ENCODE measurements at regions not wholly inside any gene's neighbourhood (a gene's known extent, or its start where the extent isn't known, plus 50 kb on each side); places are given as distances from the start of the nearest gene placed in this dataset.

- H2AFZ ChIP-seq (ENCODE audit: low read length): no peak overlapping the region
- H2BK15ac ChIP-seq (ENCODE audit: low read length): no peak overlapping the region
- no peak overlapping the region for H4K91ac ChIP-seq (ENCODE audit: low read depth, low read length, poor library complexity)
- H3K9ac ChIP-seq (ENCODE audit: low read depth, low read length, poor library complexity): no peak overlapping the region
- no peaks in the 10 kb centered on the region for H3K4me1 ChIP-seq (ENCODE audit: control insufficient read depth in 2 of 2, insufficient read depth in 1 of 2, low read depth in 1 of 2, low read length in 2 of 2)
- no CpG with 5 or more reads among the region's 3 CpGs for WGBS, 2 donors (ENCODE audit: extremely low coverage in 2 of 2, insufficient read length in 2 of 2, insufficient replicate concordance in 1 of 2)
- H3K14ac ChIP-seq (ENCODE audit: low read length): no peak overlapping the region
- no peaks in the 10 kb centered on the region for H3K79me1 ChIP-seq (ENCODE audit: low read depth, low read length)
- H3K4me3 ChIP-seq (ENCODE audit: low read length in 2 of 2): no peak overlapping the region
- H3K4me2 ChIP-seq (ENCODE audit: insufficient read depth, low read length, poor library complexity, severe bottlenecking): no peak overlapping the region
- no peak overlapping the region for H2AK5ac ChIP-seq (ENCODE audit: low read depth, low read length)
- no peak for DNase-seq (ENCODE audit: low spot score)
- H4K8ac ChIP-seq (ENCODE audit: low read depth, low read length): no peak overlapping the region
- no peak overlapping the region for H2BK5ac ChIP-seq (ENCODE audit: low read length)
- H3K4ac ChIP-seq (ENCODE audit: low read length): no peak overlapping the region
- no peak overlapping the region for H3K27ac ChIP-seq (replicated peaks; ENCODE audit: low read length)
- no peaks in the 10 kb centered on the region for H3K9me3 ChIP-seq (replicated peaks in 1 of 2; ENCODE audit: control insufficient read depth in 2 of 2, insufficient read depth in 1 of 2, low read depth in 1 of 2, low read length in 2 of 2)
- no peak overlapping the region for H2BK12ac ChIP-seq (ENCODE audit: low read length)
- H3K23ac ChIP-seq (ENCODE audit: low read depth, low read length, poor library complexity): no peak overlapping the region
- no peak overlapping the region for H3K18ac ChIP-seq (ENCODE audit: low read length)
- H3K36me3 ChIP-seq (replicated peaks in 1 of 2; ENCODE audit: control insufficient read depth in 2 of 2, insufficient read depth in 2 of 2, low read length in 2 of 2): no peaks in the 10 kb centered on the region
- no peaks in the 10 kb centered on the region for H3K27me3 ChIP-seq (ENCODE audit: control insufficient read depth in 3 of 3, insufficient read depth in 3 of 3, low read depth in 1 of 3, low read length in 3 of 3)
- H2BK120ac ChIP-seq (ENCODE audit: low read depth, low read length): no peak overlapping the region
Measured at GRCh38 chr4:128388352-128388630, 100.7 kb upstream of the PGRMC2 start.

DNA sequence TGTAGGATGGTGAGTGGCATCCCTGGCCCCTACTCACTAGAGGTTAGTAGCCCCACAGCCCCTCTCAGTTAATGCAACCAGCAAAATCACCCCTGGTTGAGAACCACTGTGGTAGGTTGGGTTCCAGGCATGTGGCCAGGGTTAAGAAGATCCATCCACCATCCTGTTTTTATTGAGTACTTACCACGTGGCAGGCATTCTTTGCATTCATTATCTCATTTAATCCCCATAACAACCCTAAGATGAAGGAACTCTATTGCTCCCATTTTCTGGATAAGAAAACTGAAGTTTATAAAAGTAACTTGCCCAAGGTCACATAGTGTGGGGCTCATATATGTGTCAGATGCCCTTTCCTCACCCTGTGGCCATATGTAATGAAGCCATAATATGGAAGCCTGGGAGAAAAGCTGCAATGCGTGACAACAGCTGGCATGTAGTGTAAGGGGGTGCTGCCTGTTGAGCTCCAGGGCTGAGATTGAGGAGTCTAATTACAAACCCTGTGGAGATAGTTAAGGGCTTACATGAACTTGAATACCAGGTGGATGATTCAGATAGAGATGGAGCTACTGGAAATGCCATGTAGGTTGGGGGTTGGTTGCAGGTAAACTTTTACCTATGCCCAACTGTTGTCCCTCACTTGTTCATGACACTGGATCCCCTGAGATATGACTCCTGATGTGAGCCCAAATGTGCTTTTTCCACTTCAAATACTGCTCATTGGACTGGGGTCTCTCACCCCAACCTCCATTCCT, 100.2 kb upstream of the PGRMC2 start:
- no peaks in the 10 kb centered on the region for H3K36me3 ChIP-seq (replicated peaks in 1 of 2; ENCODE audit: control insufficient read depth in 2 of 2, insufficient read depth in 2 of 2, low read length in 2 of 2)
- H4K91ac ChIP-seq (ENCODE audit: low read depth, low read length, poor library complexity): no peak overlapping the region
- no peak overlapping the region for H2BK12ac ChIP-seq (ENCODE audit: low read length)
- H3K4me3 ChIP-seq (ENCODE audit: low read length in 2 of 2): no peak overlapping the region
- H3K27me3 ChIP-seq (ENCODE audit: control insufficient read depth in 3 of 3, insufficient read depth in 3 of 3, low read depth in 1 of 3, low read length in 3 of 3): no peaks in the 10 kb centered on the region
- H3K18ac ChIP-seq (ENCODE audit: low read length): no peak overlapping the region
- H4K8ac ChIP-seq (ENCODE audit: low read depth, low read length): no peak overlapping the region
- no CpG with 5 or more reads among the region's 2 CpGs for WGBS, 2 donors (ENCODE audit: extremely low coverage in 2 of 2, insufficient read length in 2 of 2, insufficient replicate concordance in 1 of 2)
- no peak overlapping the region for H3K23ac ChIP-seq (ENCODE audit: low read depth, low read length, poor library complexity)
- no peak for DNase-seq (ENCODE audit: low spot score)
- H2AFZ ChIP-seq (ENCODE audit: low read length): peak overlapping the region; percentile 68
- no peak overlapping the region for H3K9ac ChIP-seq (ENCODE audit: low read depth, low read length, poor library complexity)
- H3K9me3 ChIP-seq (replicated peaks in 1 of 2; ENCODE audit: control insufficient read depth in 2 of 2, insufficient read depth in 1 of 2, low read depth in 1 of 2, low read length in 2 of 2): no peaks in the 10 kb centered on the region
- H3K79me1 ChIP-seq (ENCODE audit: low read depth, low read length): no peaks in the 10 kb centered on the region
- no peaks in the 10 kb centered on the region for H3K4me1 ChIP-seq (ENCODE audit: control insufficient read depth in 2 of 2, insufficient read depth in 1 of 2, low read depth in 1 of 2, low read length in 2 of 2)
- no peak overlapping the region for H3K4ac ChIP-seq (ENCODE audit: low read length)
- no peak overlapping the region for H2AK5ac ChIP-seq (ENCODE audit: low read depth, low read length)
- no peak overlapping the region for H3K14ac ChIP-seq (ENCODE audit: low read length)
- no peak overlapping the region for H2BK120ac ChIP-seq (ENCODE audit: low read depth, low read length)
- no peak overlapping the region for H3K4me2 ChIP-seq (ENCODE audit: insufficient read depth, low read length, poor library complexity, severe bottlenecking)
- H2BK15ac ChIP-seq (ENCODE audit: low read length): no peak overlapping the region
- H2BK5ac ChIP-seq (ENCODE audit: low read length): no peak overlapping the region
- no peak overlapping the region for H3K27ac ChIP-seq (replicated peaks; ENCODE audit: low read length)

- no peaks in the 10 kb centered on the region for H3K36me3 ChIP-seq (replicated peaks in 1 of 2; ENCODE audit: control insufficient read depth in 2 of 2, insufficient read depth in 2 of 2, low read length in 2 of 2)
- H3K4me2 ChIP-seq (ENCODE audit: insufficient read depth, low read length, poor library complexity, severe bottlenecking): no peak overlapping the region
- no peaks in the 10 kb centered on the region for H3K79me1 ChIP-seq (ENCODE audit: low read depth, low read length)
- H2BK12ac ChIP-seq (ENCODE audit: low read length): no peak overlapping the region
- H3K14ac ChIP-seq (ENCODE audit: low read length): no peak overlapping the region
- H3K4me3 ChIP-seq (ENCODE audit: low read length in 2 of 2): no peak overlapping the region
- no peak overlapping the region for H3K23ac ChIP-seq (ENCODE audit: low read depth, low read length, poor library complexity)
- H2BK15ac ChIP-seq (ENCODE audit: low read length): no peak overlapping the region
- no peak overlapping the region for H3K27ac ChIP-seq (replicated peaks; ENCODE audit: low read length)
- no peaks in the 10 kb centered on the region for H3K9me3 ChIP-seq (replicated peaks in 1 of 2; ENCODE audit: control insufficient read depth in 2 of 2, insufficient read depth in 1 of 2, low read depth in 1 of 2, low read length in 2 of 2)
- H4K91ac ChIP-seq (ENCODE audit: low read depth, low read length, poor library complexity): no peak overlapping the region
- H4K8ac ChIP-seq (ENCODE audit: low read depth, low read length): no peak overlapping the region
- no peak overlapping the region for H3K4ac ChIP-seq (ENCODE audit: low read length)
- no CpG with 5 or more reads among the region's 15 CpGs for WGBS, 2 donors (ENCODE audit: extremely low coverage in 2 of 2, insufficient read length in 2 of 2, insufficient replicate concordance in 1 of 2)
- DNase-seq (ENCODE audit: low spot score): no peak
- no peaks in the 10 kb centered on the region for H3K27me3 ChIP-seq (ENCODE audit: control insufficient read depth in 3 of 3, insufficient read depth in 3 of 3, low read depth in 1 of 3, low read length in 3 of 3)
- peak overlapping the region; percentile 24 for H3K9ac ChIP-seq (ENCODE audit: low read depth, low read length, poor library complexity)
- no peak overlapping the region for H2BK120ac ChIP-seq (ENCODE audit: low read depth, low read length)
- no peak overlapping the region for H2AK5ac ChIP-seq (ENCODE audit: low read depth, low read length)
- no peak overlapping the region for H3K18ac ChIP-seq (ENCODE audit: low read length)
- H2BK5ac ChIP-seq (ENCODE audit: low read length): no peak overlapping the region
- no peaks in the 10 kb centered on the region for H3K4me1 ChIP-seq (ENCODE audit: control insufficient read depth in 2 of 2, insufficient read depth in 1 of 2, low read depth in 1 of 2, low read length in 2 of 2)
- peak overlapping the region; percentile 68 for H2AFZ ChIP-seq (ENCODE audit: low read length)
Measured at GRCh38 chr4:128386761-128387599, 99.4 kb upstream of the PGRMC2 start.

DNA sequence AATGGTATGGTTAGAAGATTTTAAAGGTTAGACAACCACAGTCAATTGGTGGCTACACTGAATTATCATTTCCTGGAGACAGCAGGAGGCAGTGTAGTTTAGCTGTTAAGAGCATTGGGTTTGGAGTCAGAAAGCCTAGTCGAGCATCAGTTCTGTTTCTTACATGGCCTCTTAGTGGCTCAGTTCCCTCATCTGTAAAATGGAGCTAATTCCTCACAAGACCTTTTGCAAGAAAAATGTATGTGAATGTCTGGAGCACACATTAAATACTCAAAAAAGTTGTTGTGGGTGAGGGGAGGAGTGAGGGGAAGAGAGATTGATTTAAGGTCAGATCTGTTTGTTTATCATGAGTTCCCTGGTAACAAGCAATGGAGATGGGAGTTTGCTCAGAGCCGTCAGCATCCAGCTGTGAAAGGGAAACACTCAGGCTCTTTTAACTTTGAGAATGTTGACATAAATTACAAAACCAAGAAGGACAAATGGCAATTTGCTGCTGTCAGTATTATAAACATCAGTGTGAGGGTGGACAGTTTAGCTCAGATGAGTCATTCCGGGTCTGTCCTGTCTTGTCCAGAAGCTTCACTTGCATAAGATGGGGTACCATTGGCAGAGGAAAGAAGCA, 98.2 kb upstream of the PGRMC2 start:
- no peaks in the 10 kb centered on the region for H3K27me3 ChIP-seq (ENCODE audit: control insufficient read depth in 3 of 3, insufficient read depth in 3 of 3, low read depth in 1 of 3, low read length in 3 of 3)
- H3K4me2 ChIP-seq (ENCODE audit: insufficient read depth, low read length, poor library complexity, severe bottlenecking): no peak overlapping the region
- H3K27ac ChIP-seq (replicated peaks; ENCODE audit: low read length): no peak overlapping the region
- no peaks in the 10 kb centered on the region for H3K79me1 ChIP-seq (ENCODE audit: low read depth, low read length)
- no peak overlapping the region for H3K18ac ChIP-seq (ENCODE audit: low read length)
- no peak overlapping the region for H4K91ac ChIP-seq (ENCODE audit: low read depth, low read length, poor library complexity)
- H2BK12ac ChIP-seq (ENCODE audit: low read length): no peak overlapping the region
- no peak overlapping the region for H2AFZ ChIP-seq (ENCODE audit: low read length)
- no peak overlapping the region for H3K14ac ChIP-seq (ENCODE audit: low read length)
- H3K23ac ChIP-seq (ENCODE audit: low read depth, low read length, poor library complexity): no peak overlapping the region
- no peak for DNase-seq (ENCODE audit: low spot score)
- no peak overlapping the region for H3K4me3 ChIP-seq (ENCODE audit: low read length in 2 of 2)
- no peak overlapping the region for H3K9ac ChIP-seq (ENCODE audit: low read depth, low read length, poor library complexity)
- no peak overlapping the region for H4K8ac ChIP-seq (ENCODE audit: low read depth, low read length)
- no peaks in the 10 kb centered on the region for H3K36me3 ChIP-seq (replicated peaks in 1 of 2; ENCODE audit: control insufficient read depth in 2 of 2, insufficient read depth in 2 of 2, low read length in 2 of 2)
- H2BK15ac ChIP-seq (ENCODE audit: low read length): no peak overlapping the region
- no peak overlapping the region for H2AK5ac ChIP-seq (ENCODE audit: low read depth, low read length)
- WGBS, 2 donors (ENCODE audit: extremely low coverage in 2 of 2, insufficient read length in 2 of 2, insufficient replicate concordance in 1 of 2): no CpG with 5 or more reads among the region's 3 CpGs
- no peak overlapping the region for H3K4ac ChIP-seq (ENCODE audit: low read length)
- H2BK120ac ChIP-seq (ENCODE audit: low read depth, low read length): no peak overlapping the region
- H2BK5ac ChIP-seq (ENCODE audit: low read length): no peak overlapping the region
- no peaks in the 10 kb centered on the region for H3K4me1 ChIP-seq (ENCODE audit: control insufficient read depth in 2 of 2, insufficient read depth in 1 of 2, low read depth in 1 of 2, low read length in 2 of 2)
- H3K9me3 ChIP-seq (replicated peaks in 1 of 2; ENCODE audit: control insufficient read depth in 2 of 2, insufficient read depth in 1 of 2, low read depth in 1 of 2, low read length in 2 of 2): no peaks in the 10 kb centered on the region

Data from neuronal stem cell (in vitro differentiated cells).